ENCODE measurements at regions not wholly inside any gene's neighbourhood (a gene's known extent, or its start where the extent isn't known, plus 50 kb on each side); places are given as distances from the start of the nearest gene placed in this dataset.
A peak's percentile ranks its signal among the peaks of the same experiment; 100 is the strongest.

GRCh38 chr4:153154007-153154975, 50.0 kb upstream of the TRIM2 start:
- Histone ChIP-seq H3K27me3 (ENCODE audit: control insufficient read depth, insufficient read depth, low read length) (peaks cover 68% of the 10 kb centered on the region), H3K27ac (ENCODE audit: low read depth, low read length) (no peak overlapping the region), H3K9ac (ENCODE audit: low read depth, low read length) (no peak overlapping the region), H3K4me3 (ENCODE audit: low read depth, low read length) (peak overlapping the region; percentile 63), H3K4me1 (ENCODE audit: control insufficient read depth, insufficient read depth, low read length) (peaks cover 33% of the 10 kb centered on the region), H3K9me3 (ENCODE audit: control insufficient read depth, insufficient read depth, low read length) (no peaks in the 10 kb centered on the region), H3K36me3 (ENCODE audit: control insufficient read depth, insufficient read depth, low read length) (no peaks in the 10 kb centered on the region)

Data from HUES48 (cell line).